Sigmoid colon (tissue), 6 donors: ENCODE measurements at regions not wholly inside any gene's neighbourhood (a gene's known extent, or its start where the extent isn't known, plus 50 kb on each side); places are given as distances from the start of the nearest gene placed in this dataset.

ENCODE experiments used
- DNase-seq: peaks from one replicate; pipeline ENCODE4 v3.0.0-alpha.2; 2019
- H3K27ac ChIP-seq, 4 donors: fragments of 200-600 bp; sonication (generic); one replicate each; pipeline ENCODE4 v1.5.1; 2016 to 2019; ENCODE audit warnings: mild to moderate bottlenecking in 1 of 4
- H3K27me3 ChIP-seq, 3 donors: fragments of 200-600 bp; sonication (generic); one replicate each; pipeline ENCODE4 v1.5.1; 2019; ENCODE audit warnings: mild to moderate bottlenecking in 1 of 3
- H3K36me3 ChIP-seq, 4 donors: fragments of 200-600 bp; sonication (generic); one replicate each; pipeline ENCODE4 v1.5.1; 2016 to 2019
- H3K4me1 ChIP-seq, 4 donors: fragments of 200-600 bp; sonication (generic); one replicate each; pipeline ENCODE4 v1.5.1; 2017 to 2019
- H3K4me3 ChIP-seq, 4 donors: fragments of 200-600 bp; sonication (generic); one replicate each; pipeline ENCODE4 v1.5.1; 2017 to 2019; ENCODE audit warnings: mild to moderate bottlenecking in 2 of 4, moderate library complexity in 1 of 4
- H3K9me3 ChIP-seq, 4 donors: fragments of 200-600 bp in 3 of 4; sonication (generic) in 3 of 4; one replicate each; pipeline versions ENCODE4 v1.5.1 to v1.6.1; 2013 to 2019
- EP300 ChIP-seq, 4 donors: sonication (generic); formaldehyde crosslinking; IDR thresholded peaks; one replicate each; pipeline ENCODE4 v1.6.1; 2017; ENCODE audit warnings: antibody characterized with exemption in 4 of 4
- POLR2A ChIP-seq, 2 donors: fragments of 450-650 bp; IDR thresholded peaks; one replicate each; pipeline ENCODE4 v1.6.1; 2016; ENCODE audit warnings: antibody characterized with exemption in 2 of 2, mild to moderate bottlenecking in 2 of 2, moderate library complexity in 2 of 2
- POLR2AphosphoS5 ChIP-seq, 4 donors: sonication (generic); formaldehyde crosslinking; IDR thresholded peaks; one replicate each; pipeline ENCODE4 v1.6.1; 2017; ENCODE audit warnings: antibody characterized with exemption in 4 of 4
- WGBS, 2 donors: extraction: QIAGEN DNeasy Blood & Tissue Kit; methylation state at CpG; one replicate each; pipeline ENCODE4 v1.1.7; 2013; 5-methylcytosine and 5-hydroxymethylcytosine counted together
- intact Hi-C: fragments of 100-400 bp; cut with DNase I; formaldehyde crosslinking; loops from one replicate; pipeline ENCODE4 v1.15.1; 2023
- TF ChIP-seq, protein P1 (sequence below), 4 experiments: fragments of 450-650 bp in 3 of 4; fragments of 200-600 bp in 1 of 4; IDR thresholded peaks; one replicate each; pipeline ENCODE4 v1.5.1; 2016 to 2019; ENCODE audit warnings: antibody characterized with exemption in 4 of 4, mild to moderate bottlenecking in 3 of 4, moderate library complexity in 2 of 4
- donor health status: healthy with polysubstance abuse.
- donor health status: healthy.

DNA sequence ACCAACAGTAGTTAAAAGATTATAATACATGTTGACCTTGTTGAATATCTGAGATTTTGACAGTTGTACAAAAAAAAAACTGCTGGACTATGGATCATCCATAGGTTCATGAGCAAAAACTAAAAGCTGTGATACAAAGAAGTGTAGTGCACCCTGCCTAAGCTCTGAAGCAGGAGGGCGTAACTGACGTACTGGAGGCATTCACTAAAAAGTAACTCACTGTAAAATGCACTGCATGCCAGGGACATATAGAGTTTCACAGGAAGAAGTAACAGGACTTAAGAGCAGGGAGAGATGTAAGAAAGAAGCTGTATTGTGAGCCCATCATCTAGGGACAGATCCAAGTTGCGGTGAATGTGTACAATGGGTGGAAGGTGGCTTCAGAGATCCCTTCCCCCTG, 177.9 kb downstream of the IRS2 start:
- Histone ChIP-seq H3K4me1 (no peaks in the 10 kb centered on the region), H3K27me3 (no peaks in the 10 kb centered on the region), H3K9me3 (no peaks in the 10 kb centered on the region), H3K4me3 (no peak overlapping the region), H3K27ac (no peak overlapping the region), H3K36me3 (no peaks in the 10 kb centered on the region)
- TF ChIP-seq POLR2AphosphoS5 (IDR thresholded peaks at IDR 0.05): no peak
- no peak for TF ChIP-seq POLR2A (IDR thresholded peaks at IDR 0.05)
- no peak for TF ChIP-seq EP300 (IDR thresholded peaks at IDR 0.05)
- TF ChIP-seq, protein P1, sequence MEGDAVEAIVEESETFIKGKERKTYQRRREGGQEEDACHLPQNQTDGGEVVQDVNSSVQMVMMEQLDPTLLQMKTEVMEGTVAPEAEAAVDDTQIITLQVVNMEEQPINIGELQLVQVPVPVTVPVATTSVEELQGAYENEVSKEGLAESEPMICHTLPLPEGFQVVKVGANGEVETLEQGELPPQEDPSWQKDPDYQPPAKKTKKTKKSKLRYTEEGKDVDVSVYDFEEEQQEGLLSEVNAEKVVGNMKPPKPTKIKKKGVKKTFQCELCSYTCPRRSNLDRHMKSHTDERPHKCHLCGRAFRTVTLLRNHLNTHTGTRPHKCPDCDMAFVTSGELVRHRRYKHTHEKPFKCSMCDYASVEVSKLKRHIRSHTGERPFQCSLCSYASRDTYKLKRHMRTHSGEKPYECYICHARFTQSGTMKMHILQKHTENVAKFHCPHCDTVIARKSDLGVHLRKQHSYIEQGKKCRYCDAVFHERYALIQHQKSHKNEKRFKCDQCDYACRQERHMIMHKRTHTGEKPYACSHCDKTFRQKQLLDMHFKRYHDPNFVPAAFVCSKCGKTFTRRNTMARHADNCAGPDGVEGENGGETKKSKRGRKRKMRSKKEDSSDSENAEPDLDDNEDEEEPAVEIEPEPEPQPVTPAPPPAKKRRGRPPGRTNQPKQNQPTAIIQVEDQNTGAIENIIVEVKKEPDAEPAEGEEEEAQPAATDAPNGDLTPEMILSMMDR (IDR thresholded peaks at IDR 0.05): no peak
- 92 to 94% methylated on average over 3 of the region's 3 CpGs for WGBS, 2 donors
- no peak for DNase-seq
- intact Hi-C loops: no loop called here

DNA sequence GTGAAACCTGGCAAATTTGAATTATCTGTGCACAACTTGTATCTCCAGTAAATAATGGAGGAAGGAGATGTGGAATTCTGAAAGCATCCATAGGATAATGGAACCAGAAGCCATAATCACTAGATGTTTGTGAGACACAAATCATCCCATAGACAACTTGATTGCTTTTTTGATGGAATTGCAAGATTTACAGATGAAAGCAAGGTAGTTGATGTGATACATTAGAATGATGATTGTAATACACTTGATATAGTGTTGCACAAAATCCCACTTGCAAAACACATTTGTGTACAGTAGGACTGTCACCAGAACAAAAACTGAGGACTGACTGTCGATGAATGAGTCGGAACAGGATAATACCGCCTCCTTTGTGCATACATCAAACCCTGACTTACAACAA, 178.3 kb downstream of the IRS2 start:
- no peaks in the 10 kb centered on the region for H3K9me3 ChIP-seq
- 95% methylated on average over 3 of the region's 3 CpGs for WGBS, 2 donors
- DNase-seq: no peak
- TF ChIP-seq EP300 (IDR thresholded peaks at IDR 0.05) (no peak), POLR2A (IDR thresholded peaks at IDR 0.05) (no peak), POLR2AphosphoS5 (IDR thresholded peaks at IDR 0.05) (no peak)
- TF ChIP-seq, protein P1 (IDR thresholded peaks at IDR 0.05): no peak
- H3K27ac ChIP-seq: no peak overlapping the region
- H3K4me1 ChIP-seq: no peaks in the 10 kb centered on the region
- no peak overlapping the region for H3K4me3 ChIP-seq
- intact Hi-C loops: no loop called here
- no peaks in the 10 kb centered on the region for H3K36me3 ChIP-seq
- H3K27me3 ChIP-seq: no peaks in the 10 kb centered on the region

DNA sequence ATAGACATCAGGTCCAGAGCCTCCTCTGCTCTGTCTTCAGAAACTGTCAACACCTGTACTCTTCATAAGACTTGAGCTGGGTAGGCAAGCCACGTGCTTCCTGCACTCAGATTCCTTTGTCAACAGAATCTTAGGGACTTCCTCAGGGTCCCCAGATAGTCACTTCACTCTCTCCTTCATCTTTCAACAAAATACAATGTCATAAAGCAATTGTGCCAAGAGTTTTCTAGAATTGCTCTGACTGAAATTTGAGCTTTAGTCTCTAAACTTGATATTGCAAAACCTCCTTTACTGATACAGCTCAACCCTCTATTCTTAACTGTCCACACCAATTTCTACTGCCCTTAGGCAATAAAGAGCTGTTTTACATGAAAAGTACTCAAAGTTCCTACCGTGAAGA, 179.9 kb downstream of the IRS2 start:
- no peak for DNase-seq
- no peak overlapping the region for H3K27ac ChIP-seq
- H3K36me3 ChIP-seq: no peaks in the 10 kb centered on the region
- H3K4me3 ChIP-seq: no peak overlapping the region
- no peaks in the 10 kb centered on the region for H3K4me1 ChIP-seq
- WGBS, 2 donors: 17 to 21% methylated on average over 2 of the region's 2 CpGs
- intact Hi-C loops: no loop called here
- no peaks in the 10 kb centered on the region for H3K9me3 ChIP-seq
- no peaks in the 10 kb centered on the region for H3K27me3 ChIP-seq
- TF ChIP-seq POLR2A (IDR thresholded peaks at IDR 0.05): no peak
- TF ChIP-seq, protein P1 (IDR thresholded peaks at IDR 0.05): no peak
- TF ChIP-seq EP300 (IDR thresholded peaks at IDR 0.05): no peak
- TF ChIP-seq POLR2AphosphoS5 (IDR thresholded peaks at IDR 0.05): no peak

DNA sequence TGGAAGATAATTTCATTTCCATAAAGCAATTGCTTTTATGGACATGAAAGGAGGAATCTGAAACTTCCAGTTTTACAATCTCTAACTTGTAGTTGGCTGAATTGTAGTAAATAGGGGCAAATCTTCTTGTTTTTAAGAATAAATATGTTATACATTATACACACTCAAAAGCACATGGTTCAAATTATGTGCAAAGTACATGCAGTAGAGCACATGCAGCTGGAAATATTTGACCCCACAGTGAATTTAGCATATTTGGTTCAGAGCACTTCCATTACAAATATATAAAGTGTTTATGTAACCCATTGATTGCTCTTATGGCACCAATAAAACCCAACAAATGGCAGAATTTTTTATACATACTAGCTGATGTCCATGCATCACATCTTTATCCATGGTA, 180.5 kb downstream of the IRS2 start:
- Histone ChIP-seq H3K9me3 (no peaks in the 10 kb centered on the region), H3K27me3 (no peaks in the 10 kb centered on the region), H3K36me3 (no peaks in the 10 kb centered on the region), H3K27ac (no peak overlapping the region), H3K4me1 (no peaks in the 10 kb centered on the region), H3K4me3 (no peak overlapping the region)
- DNase-seq: no peak
- intact Hi-C loops: no loop called here
- TF ChIP-seq, protein P1 (IDR thresholded peaks at IDR 0.05): no peak
- TF ChIP-seq EP300 (IDR thresholded peaks at IDR 0.05) (no peak), POLR2A (IDR thresholded peaks at IDR 0.05) (no peak)

DNA sequence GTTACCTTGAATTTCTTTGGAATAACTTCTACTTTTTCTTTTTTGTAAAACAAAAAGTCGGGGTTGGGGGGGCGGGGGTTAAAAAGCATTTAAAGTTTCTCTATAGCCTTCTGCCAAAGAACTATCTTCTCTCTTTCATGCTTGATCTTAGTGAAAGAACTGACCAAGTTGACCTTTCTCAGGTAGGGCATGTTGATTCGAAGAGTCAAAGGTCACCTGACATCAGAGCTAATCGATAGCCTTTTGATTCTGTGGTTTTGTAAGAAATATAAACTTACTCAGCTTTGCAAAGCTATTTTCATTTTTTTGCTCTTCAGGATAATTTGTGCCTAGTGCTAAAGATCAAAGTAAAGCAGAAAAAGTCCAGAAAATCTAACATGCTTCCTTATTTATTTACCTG, 181.5 kb downstream of the IRS2 start:
- intact Hi-C loops: no loop called here
- H3K4me3 ChIP-seq: no peak overlapping the region
- no peak for DNase-seq
- TF ChIP-seq, protein P1 (IDR thresholded peaks at IDR 0.05): no peak
- TF ChIP-seq POLR2AphosphoS5 (IDR thresholded peaks at IDR 0.05) (no peak), EP300 (IDR thresholded peaks at IDR 0.05) (no peak), POLR2A (IDR thresholded peaks at IDR 0.05) (no peak)
- no peak overlapping the region for H3K27ac ChIP-seq
- H3K27me3 ChIP-seq: no peaks in the 10 kb centered on the region
- WGBS, 2 donors: 93 to 94% methylated on average over 4 of the region's 4 CpGs
- no peaks in the 10 kb centered on the region for H3K36me3 ChIP-seq
- no peaks in the 10 kb centered on the region for H3K9me3 ChIP-seq
- no peaks in the 10 kb centered on the region for H3K4me1 ChIP-seq
